Stomach (tissue), 8 donors: ENCODE measurements at regions not wholly inside any gene's neighbourhood (a gene's known extent, or its start where the extent isn't known, plus 50 kb on each side); places are given as distances from the start of the nearest gene placed in this dataset.

Experiments used
- DNase-seq, 2 donors: peaks; one replicate each; pipeline versions ENCODE4 v3.0.0 to v3.0.0-alpha.2; 2013 to 2019
- H3K27ac ChIP-seq, 5 donors: fragments of 200-600 bp in 4 of 5; sonication (generic) in 4 of 5; one replicate each; pipeline ENCODE4 v1.5.1; 2013 to 2019; ENCODE audit warnings: mild to moderate bottlenecking in 1 of 5, moderate library complexity in 1 of 5
- H3K27me3 ChIP-seq, 3 donors: fragments of 200-600 bp; sonication (generic); one replicate each; pipeline ENCODE4 v1.5.1; 2017 to 2019; ENCODE audit warnings: mixed run types in 1 of 3
- H3K36me3 ChIP-seq, 4 donors: fragments of 200-600 bp; sonication (generic); 1 replicate in 3 of 4; 2 replicates in 1 of 4; pipeline ENCODE4 v1.5.1; 2016 to 2019
- H3K4me1 ChIP-seq, 4 donors: fragments of 200-600 bp; sonication (generic); one replicate each; pipeline ENCODE4 v1.5.1; 2016 to 2019
- H3K4me3 ChIP-seq, 4 donors: fragments of 200-600 bp; sonication (generic) in 3 of 4; one replicate each; pipeline ENCODE4 v1.5.1; 2016 to 2019; ENCODE audit warnings: mild to moderate bottlenecking in 1 of 4
- H3K9me3 ChIP-seq, 4 donors: fragments of 200-600 bp; sonication (generic); one replicate each; pipeline ENCODE4 v1.5.1; 2016 to 2019
- EP300 ChIP-seq: sonication (generic); formaldehyde crosslinking; IDR thresholded peaks from one replicate; pipeline ENCODE4 v1.6.1; 2017; ENCODE audit warnings: antibody characterized with exemption
- POLR2A ChIP-seq, 4 donors: fragments of 450-650 bp; IDR thresholded peaks; one replicate each; pipeline ENCODE4 v1.6.1; 2016; ENCODE audit warnings: antibody characterized with exemption in 4 of 4, control low read depth in 2 of 4, mild to moderate bottlenecking in 1 of 4, moderate library complexity in 1 of 4
- POLR2AphosphoS5 ChIP-seq, 3 donors: sonication (generic); formaldehyde crosslinking; IDR thresholded peaks; one replicate each; pipeline ENCODE4 v1.6.1; 2016; ENCODE audit warnings: antibody characterized with exemption in 3 of 3
- WGBS, 5 donors: extraction: QIAGEN DNeasy Blood & Tissue Kit in 3 of 5; methylation state at CpG; one replicate each; pipeline versions ENCODE4 v1.1.5 to v1.1.7; 2013 to 2018; 5-methylcytosine and 5-hydroxymethylcytosine counted together
- intact Hi-C: fragments of 100-400 bp; cut with DNase I; formaldehyde crosslinking; loops from one replicate; pipeline ENCODE4 v1.15.1; 2023; ENCODE audit warnings: low total_unique reads
- TF ChIP-seq, protein P1 (sequence below), 7 experiments: fragments of 450-650 bp in 4 of 7; fragments of 200-600 bp in 3 of 7; sonication (generic) in 3 of 7; IDR thresholded peaks; one replicate each; pipeline ENCODE4 v1.5.1; 2016 to 2019; ENCODE audit warnings: antibody characterized with exemption in 7 of 7, control low read depth in 2 of 7, mild to moderate bottlenecking in 1 of 7
- donor health status: healthy with polysubstance abuse.
- donor health status: Bipolar disorder and iron deficiency.
- donor health status: healthy.

DNA sequence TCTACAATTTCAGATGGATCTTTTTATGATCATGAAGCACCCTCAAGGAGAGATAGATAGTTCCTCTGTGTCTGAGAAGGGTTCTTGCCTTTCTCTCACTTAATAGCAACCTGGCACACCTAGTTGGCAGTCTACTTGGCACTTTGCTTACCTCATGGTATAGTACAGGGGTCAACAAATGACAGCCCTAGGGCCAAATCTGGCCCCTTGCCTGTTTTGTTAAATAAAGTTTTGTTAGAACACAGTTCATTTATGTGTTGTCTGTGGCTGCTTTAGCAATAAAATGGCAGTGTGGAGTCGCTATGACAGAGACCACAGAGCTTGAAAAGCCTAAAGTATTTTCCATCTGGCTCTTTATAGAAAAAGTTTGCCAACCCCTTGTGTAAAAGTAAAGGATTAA lies 119.3 kb upstream of the CPEB4 start:
- Histone ChIP-seq H3K9me3 (no peaks in the 10 kb centered on the region), H3K27ac (peak overlapping the region in 1 of 5 donors; percentile 13), H3K36me3 (no peaks in the 10 kb centered on the region), H3K4me1 (peaks cover 24 to 52% (median 39%) of the 10 kb centered on the region in 4 donors), H3K4me3 (no peak overlapping the region), H3K27me3 (no peaks in the 10 kb centered on the region)
- intact Hi-C loops: no loop called here
- TF ChIP-seq POLR2A (IDR thresholded peaks at IDR 0.05): no peak
- no peak for TF ChIP-seq POLR2AphosphoS5 (IDR thresholded peaks at IDR 0.05)
- no peak for TF ChIP-seq EP300
- TF ChIP-seq, protein P1, sequence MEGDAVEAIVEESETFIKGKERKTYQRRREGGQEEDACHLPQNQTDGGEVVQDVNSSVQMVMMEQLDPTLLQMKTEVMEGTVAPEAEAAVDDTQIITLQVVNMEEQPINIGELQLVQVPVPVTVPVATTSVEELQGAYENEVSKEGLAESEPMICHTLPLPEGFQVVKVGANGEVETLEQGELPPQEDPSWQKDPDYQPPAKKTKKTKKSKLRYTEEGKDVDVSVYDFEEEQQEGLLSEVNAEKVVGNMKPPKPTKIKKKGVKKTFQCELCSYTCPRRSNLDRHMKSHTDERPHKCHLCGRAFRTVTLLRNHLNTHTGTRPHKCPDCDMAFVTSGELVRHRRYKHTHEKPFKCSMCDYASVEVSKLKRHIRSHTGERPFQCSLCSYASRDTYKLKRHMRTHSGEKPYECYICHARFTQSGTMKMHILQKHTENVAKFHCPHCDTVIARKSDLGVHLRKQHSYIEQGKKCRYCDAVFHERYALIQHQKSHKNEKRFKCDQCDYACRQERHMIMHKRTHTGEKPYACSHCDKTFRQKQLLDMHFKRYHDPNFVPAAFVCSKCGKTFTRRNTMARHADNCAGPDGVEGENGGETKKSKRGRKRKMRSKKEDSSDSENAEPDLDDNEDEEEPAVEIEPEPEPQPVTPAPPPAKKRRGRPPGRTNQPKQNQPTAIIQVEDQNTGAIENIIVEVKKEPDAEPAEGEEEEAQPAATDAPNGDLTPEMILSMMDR (IDR thresholded peaks at IDR 0.05): no peak
- 92 to 98% (median 96%) methylated on average over 1 of the region's 1 CpG for WGBS, 5 donors
- DNase-seq: no peak

DNA sequence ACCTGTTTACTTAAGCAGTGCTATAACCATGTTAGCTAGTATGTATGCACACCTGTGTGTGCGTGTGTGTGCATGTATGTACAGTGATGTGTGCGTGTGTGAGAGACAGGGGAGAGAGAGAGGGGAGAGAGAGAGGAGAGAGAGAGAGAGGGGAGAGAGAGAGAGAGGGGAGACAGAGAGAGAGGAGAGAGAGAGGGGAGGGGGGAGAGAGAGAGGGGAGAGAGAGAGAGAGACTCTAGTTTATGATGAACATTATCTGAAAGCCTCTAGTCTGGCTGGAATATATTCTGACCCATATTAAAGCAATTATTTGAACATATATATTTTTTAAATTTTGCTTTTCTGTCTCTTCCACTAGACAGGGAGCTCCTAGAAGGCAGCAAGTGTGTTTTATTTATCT lies 117.5 kb upstream of the CPEB4 start:
- TF ChIP-seq EP300 (no peak), POLR2AphosphoS5 (IDR thresholded peaks at IDR 0.05) (no peak), POLR2A (IDR thresholded peaks at IDR 0.05) (no peak)
- TF ChIP-seq, protein P1 (IDR thresholded peaks at IDR 0.05): no peak
- Histone ChIP-seq H3K4me3 (no peak overlapping the region), H3K27me3 (no peaks in the 10 kb centered on the region), H3K36me3 (no peaks in the 10 kb centered on the region), H3K9me3 (no peaks in the 10 kb centered on the region), H3K4me1 (peaks cover 15 to 40% (median 30%) of the 10 kb centered on the region in 4 donors), H3K27ac (peak overlapping the region in 2 of 5 donors; percentile 60 to 74)
- DNase-seq: no peak
- WGBS, 5 donors: 82 to 97% (median 88%) methylated on average over 2 of the region's 2 CpGs
- intact Hi-C loops: no loop called here

DNA sequence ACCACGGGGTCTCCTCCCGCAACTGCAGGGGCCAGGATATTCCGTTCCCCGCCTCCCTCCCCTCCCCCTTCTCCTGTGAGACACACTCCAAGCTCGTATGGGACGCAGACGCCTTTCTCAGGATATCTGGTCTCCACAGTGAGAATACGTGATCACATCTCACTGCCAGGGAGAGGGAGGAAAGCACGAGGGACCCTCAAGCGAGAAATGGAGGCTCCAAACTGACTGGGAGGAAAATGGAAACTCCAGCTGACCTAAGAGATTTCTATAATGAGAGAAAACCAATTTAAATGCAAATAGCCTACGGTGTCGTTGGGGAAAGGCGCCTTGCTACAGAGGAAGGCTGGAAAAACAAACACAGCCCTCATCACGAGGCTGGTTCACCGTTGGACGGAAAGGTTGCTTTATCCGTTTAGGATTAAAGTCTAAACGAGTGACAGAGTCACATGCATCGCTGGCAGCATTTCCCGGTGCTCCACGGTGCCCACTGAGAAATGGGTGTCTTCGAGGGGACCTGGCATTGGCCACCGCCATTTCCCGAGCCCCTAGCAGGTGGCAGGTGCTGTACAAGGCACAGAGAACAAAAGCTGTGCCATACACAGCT lies 116.9 kb upstream of the CPEB4 start:
- no peaks in the 10 kb centered on the region for H3K27me3 ChIP-seq
- TF ChIP-seq EP300: no peak
- peak in 1 of 3 donors; percentile 38 for TF ChIP-seq POLR2AphosphoS5 (IDR thresholded peaks at IDR 0.05)
- 26 to 40% (median 29%) methylated on average over 24 of the region's 24 CpGs for WGBS, 5 donors
- DNase-seq: peak; percentile 48 to 81
- H3K9me3 ChIP-seq: no peaks in the 10 kb centered on the region
- peak overlapping the region; percentile 49 to 74 (median 60) for H3K27ac ChIP-seq
- intact Hi-C loops: no loop called here
- H3K36me3 ChIP-seq: no peaks in the 10 kb centered on the region
- H3K4me1 ChIP-seq: peaks cover 15 to 35% (median 28%) of the 10 kb centered on the region in 4 donors
- no peak overlapping the region for H3K4me3 ChIP-seq

DNA sequence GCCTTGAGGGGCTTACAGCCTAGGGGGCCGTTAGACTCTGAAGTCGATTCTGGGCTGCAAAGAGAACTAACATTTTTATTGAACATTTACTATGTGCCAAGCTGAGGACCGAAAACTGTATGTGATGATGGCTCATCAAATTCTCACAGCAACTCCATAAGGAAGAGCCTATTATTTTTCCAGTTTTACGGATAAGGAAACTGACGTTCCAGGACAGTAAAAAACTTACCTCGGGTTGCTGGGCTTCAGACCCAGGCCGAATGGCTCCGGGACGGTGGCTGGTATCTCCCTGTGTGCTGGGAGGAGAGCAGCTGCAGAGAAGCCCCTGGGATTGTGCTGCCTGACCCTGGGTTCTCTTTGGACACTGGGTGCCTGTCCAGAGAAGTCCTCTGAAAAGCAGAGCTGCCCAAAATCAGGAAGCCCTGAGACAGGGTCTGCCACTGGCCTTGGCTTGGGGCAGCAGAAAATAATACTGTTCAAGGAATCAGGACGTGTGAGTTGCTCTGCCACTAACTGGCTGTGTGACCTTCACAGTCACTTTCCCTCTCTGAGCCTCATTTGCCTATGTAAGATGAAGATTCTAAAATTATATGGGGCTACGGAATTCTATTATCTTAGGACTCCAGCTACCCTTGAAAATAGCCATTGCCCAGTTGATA lies 116.3 kb upstream of the CPEB4 start:
- no peak for DNase-seq
- intact Hi-C loops: no loop called here
- no peaks in the 10 kb centered on the region for H3K9me3 ChIP-seq
- H3K27me3 ChIP-seq: no peaks in the 10 kb centered on the region
- peak overlapping the region; percentile 49 to 74 (median 60) for H3K27ac ChIP-seq
- H3K36me3 ChIP-seq: no peaks in the 10 kb centered on the region
- TF ChIP-seq POLR2AphosphoS5 (IDR thresholded peaks at IDR 0.05) (no peak), EP300 (no peak), POLR2A (IDR thresholded peaks at IDR 0.05) (no peak)
- TF ChIP-seq, protein P1 (IDR thresholded peaks at IDR 0.05): no peak
- H3K4me3 ChIP-seq: no peak overlapping the region
- WGBS, 5 donors: 74 to 84% (median 77%) methylated on average over 11 of the region's 11 CpGs
- H3K4me1 ChIP-seq: peaks cover 15 to 28% (median 25%) of the 10 kb centered on the region in 4 donors
